OCI-LY1 (cell line): ENCODE measurements at regions not wholly inside any gene's neighbourhood (a gene's known extent, or its start where the extent isn't known, plus 50 kb on each side); places are given as distances from the start of the nearest gene placed in this dataset.

Experiments used
- CTCF ChIP-seq: fragments of 200-600 bp; sonication (generic), shearing (Covaris generic); IDR thresholded peaks from 2 replicates; pipeline ENCODE4 v1.5.1; 2017; ENCODE audit warnings: mild to moderate bottlenecking, antibody characterized with exemption, low read length, moderate library complexity, mixed read lengths
- EZH2 ChIP-seq: fragments of 200-600 bp; sonication (generic), shearing (Covaris generic); IDR thresholded peaks from 2 replicates; pipeline ENCODE4 v1.8.0; 2017; ENCODE audit warnings: borderline replicate concordance, mixed run types, mild to moderate bottlenecking, antibody characterized with exemption, low read length, moderate library complexity, mixed read lengths

GRCh38 chr3:178443634-178444033, 92.6 kb upstream of the KCNMB2 start:
- TF ChIP-seq EZH2 (no peak), CTCF (no peak)
